HL-60 (cell line): ENCODE measurements at regions not wholly inside any gene's neighbourhood (a gene's known extent, or its start where the extent isn't known, plus 50 kb on each side); places are given as distances from the start of the nearest gene placed in this dataset.

Source experiments
- CTCF ChIP-seq: IDR thresholded peaks from one replicate; pipeline ENCODE4 v1.5.1; 2011; ENCODE audit warnings: low read length, control low read depth, inconsistent platforms; ENCODE audit not compliant: insufficient read depth
- REST ChIP-seq: IDR thresholded peaks from 2 replicates; pipeline ENCODE4 v1.6.1; 2012; ENCODE audit warnings: low read depth; ENCODE audit not compliant: insufficient replicate concordance

- TF ChIP-seq CTCF (no peak), REST (no peak)
Observed at GRCh38 chr15:69712991-69713390, 260.4 kb downstream of the RPLP1 start.
